HG02759 (cell line): ENCODE measurements at regions not wholly inside any gene's neighbourhood (a gene's known extent, or its start where the extent isn't known, plus 50 kb on each side); places are given as distances from the start of the nearest gene placed in this dataset.
"Not testable (repeated sequence)": the region's sequence is repeated elsewhere in the genome, so short reads cannot be mapped to it uniquely, and the experiment has no call there.

ENCODE experiments used
- ATAC-seq: cut with Tn5 transposase; IDR thresholded peaks from one replicate; pipeline ENCODE4 v1.9.1; 2021; ENCODE audit warnings: mild to moderate bottlenecking, moderate library complexity; ENCODE audit not compliant: unreplicated experiment

GRCh38 chr5:152118676-152119470 is 194.2 kb upstream of the GLRA1 start:
- no peak for ATAC-seq

GRCh38 chr5:152116934-152117333 is 192.3 kb upstream of the GLRA1 start:
- ATAC-seq: no peak

- ATAC-seq: no peak
Measured at GRCh38 chr5:152113401-152113800, 188.8 kb upstream of the GLRA1 start.

- ATAC-seq: no peak
Measured at GRCh38 chr5:152107220-152107619, 182.6 kb upstream of the GLRA1 start.

GRCh38 chr5:152106571-152106970 is 181.9 kb upstream of the GLRA1 start:
- no peak for ATAC-seq

- no peak for ATAC-seq
Measured at GRCh38 chr5:152105085-152105484, 180.4 kb upstream of the GLRA1 start.

GRCh38 chr5:152104211-152104610 is 179.6 kb upstream of the GLRA1 start:
- no peak for ATAC-seq

DNA sequence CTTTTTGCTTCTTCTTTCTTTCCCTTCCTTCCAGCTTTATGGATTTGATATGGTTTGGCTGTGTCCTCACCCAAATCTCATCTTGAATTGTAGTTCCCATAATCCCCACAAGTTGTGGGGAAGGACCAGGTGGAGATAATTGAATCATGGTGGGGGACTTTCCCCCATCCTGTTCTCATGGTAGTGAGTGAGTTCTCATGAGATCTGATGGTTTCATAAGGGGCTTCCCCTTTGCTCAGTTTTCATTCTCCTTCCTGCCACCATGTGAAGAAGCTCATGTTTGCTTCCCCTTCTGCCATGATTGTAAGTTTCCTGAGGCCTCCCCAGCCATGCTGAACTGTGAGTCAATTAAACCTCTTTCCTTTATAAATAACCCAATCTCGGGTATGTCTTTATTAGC is 178.3 kb upstream of the GLRA1 start:
- ATAC-seq: not testable (repeated sequence)

DNA sequence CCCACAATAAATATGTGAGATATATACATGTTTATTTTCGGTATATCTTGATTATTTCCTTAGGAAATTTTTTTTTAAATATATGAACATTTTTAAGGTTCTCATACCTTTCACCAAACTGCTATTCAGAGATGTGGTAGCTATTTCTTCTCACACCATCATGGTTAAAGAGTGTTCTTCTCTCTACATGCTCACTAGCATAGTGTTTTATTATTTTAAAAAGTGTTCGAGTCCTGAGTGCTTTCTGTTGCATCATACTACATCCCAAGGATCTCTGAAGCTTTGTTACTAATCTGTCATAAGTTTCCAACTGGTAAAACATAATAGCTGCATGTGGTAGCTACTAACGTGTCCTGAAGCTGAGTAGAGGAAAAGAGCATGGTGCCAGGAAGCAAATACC is 177.4 kb upstream of the GLRA1 start:
- no peak for ATAC-seq

DNA sequence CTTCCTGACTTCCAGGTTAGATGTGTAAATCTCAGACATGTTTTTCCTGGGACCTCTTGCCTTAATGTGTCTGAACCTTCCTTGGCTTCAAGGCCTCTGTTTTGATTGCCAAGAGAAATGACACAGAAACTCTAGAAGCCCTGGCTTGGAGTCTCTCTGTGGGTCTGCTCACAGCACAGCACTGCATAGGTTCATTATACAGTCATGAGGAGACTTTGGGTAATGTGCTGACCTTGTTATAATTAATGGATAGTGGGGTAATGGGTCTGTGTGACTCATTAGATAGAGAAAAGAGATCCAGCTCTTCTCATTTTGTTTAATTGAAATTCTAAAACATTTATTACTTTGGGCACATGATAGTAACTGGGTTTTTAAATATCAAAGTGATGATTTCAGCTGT is 175.8 kb upstream of the GLRA1 start:
- ATAC-seq: no peak

GRCh38 chr5:152097128-152097527 is 172.5 kb upstream of the GLRA1 start:
- ATAC-seq: peak; percentile 72

GRCh38 chr5:152094716-152095115 is 170.1 kb upstream of the GLRA1 start:
- no peak for ATAC-seq

DNA sequence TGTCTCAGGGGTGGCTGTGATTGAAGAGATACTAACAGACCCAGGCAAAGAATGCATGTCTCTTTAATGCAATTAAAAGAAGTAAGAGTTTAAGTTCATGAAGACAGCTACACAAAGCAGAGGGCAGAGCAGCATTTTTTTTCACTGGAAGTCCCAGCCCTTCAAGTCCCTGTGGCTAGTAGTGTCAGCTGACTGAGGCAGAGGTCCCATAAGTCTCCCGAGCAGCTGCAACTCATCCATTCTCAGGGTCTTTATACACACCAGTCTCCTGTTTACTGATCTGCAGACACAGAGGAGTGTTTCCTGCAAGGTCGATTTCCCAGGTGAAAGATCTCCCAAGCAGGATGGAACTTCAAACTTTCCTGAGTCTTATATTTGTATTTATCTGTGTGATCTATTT is 169.4 kb upstream of the GLRA1 start:
- no peak for ATAC-seq

GRCh38 chr5:152092580-152092979 is 167.9 kb upstream of the GLRA1 start:
- peak; percentile 45 for ATAC-seq

- ATAC-seq: no peak
Measured at GRCh38 chr5:152089644-152090043, 165.0 kb upstream of the GLRA1 start.

DNA sequence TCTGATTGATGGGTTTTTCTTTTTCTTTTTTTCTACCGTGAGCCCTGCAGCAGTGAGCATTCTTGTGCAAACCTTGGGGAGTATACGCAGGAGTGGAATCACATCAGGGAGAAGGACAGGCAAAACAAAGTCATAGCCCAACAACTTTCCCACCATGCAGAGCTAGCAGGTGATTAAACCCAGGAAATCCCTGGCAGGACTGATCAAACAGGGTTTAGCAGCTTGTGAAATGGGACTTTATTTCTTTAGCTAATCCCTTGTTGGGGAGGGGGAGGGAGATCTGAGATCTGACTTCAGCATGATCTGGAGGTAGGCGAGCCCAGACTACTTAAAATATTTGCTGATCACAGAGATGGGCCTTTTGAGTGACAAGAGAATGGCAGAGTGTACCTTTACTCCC is 162.0 kb upstream of the GLRA1 start:
- no peak for ATAC-seq

GRCh38 chr5:152084476-152084875 is 159.8 kb upstream of the GLRA1 start:
- ATAC-seq: no peak

DNA sequence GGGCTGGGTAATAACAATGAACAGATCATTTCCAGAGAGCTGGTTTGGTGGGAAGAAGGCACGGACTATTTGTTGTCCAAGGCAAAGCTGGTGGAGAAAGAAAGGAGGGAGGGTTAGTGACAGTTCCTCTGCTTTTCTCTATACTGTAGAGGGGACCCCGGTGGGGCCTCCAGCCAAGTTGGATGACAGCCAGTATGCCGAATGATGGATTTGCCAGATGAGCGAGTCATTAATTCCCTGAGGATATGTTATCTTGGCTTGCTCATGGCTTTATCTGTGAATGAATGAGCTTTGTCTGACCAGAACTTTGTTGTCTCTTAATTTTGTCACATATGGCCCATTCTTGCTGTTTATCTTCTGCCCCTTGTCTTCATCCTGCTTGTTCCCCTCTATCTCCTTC is 158.6 kb upstream of the GLRA1 start:
- no peak for ATAC-seq

- ATAC-seq: no peak
Measured at GRCh38 chr5:152072091-152072490, 147.4 kb upstream of the GLRA1 start.

DNA sequence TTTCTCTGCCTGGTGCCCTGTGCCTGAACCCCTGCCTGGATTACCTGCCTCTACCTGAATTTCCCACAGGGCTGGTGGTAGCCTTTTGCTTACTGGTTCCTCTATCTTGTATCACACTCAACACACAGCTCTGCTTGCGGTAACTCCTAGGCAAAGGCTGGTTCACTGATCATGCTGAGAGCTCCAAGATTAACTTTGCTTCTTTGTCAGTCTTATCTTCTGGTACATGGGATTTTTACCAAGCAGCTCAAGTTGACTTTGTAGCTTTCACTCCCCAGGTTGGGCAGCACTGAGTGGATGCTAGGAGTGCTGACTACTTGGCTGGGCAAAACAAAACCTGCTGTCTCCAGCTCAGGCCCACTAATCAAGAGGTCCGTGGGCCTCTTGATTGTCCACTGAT is 145.9 kb upstream of the GLRA1 start:
- ATAC-seq: no peak

DNA sequence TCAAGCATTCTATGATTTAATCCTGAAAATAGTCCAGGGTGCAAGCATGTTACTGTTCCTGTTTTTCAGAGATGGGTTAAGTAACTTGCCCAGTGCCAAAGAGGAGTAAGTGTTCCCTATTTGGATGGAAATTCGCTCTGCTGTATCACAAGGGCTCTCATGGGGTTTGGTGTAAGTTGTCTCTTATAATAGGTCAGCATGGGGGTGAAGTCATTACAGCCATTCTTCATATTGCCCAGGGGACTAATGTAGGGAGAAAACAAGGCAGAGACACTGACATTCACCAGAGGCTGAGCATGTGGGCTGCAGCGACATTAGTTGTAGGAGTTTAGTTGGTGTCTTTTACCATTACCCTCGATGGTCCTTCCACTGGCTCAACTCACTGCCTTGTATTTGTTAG is 142.1 kb upstream of the GLRA1 start:
- ATAC-seq: no peak

- no peak for ATAC-seq
Measured at GRCh38 chr5:152063004-152063403, 138.4 kb upstream of the GLRA1 start.

DNA sequence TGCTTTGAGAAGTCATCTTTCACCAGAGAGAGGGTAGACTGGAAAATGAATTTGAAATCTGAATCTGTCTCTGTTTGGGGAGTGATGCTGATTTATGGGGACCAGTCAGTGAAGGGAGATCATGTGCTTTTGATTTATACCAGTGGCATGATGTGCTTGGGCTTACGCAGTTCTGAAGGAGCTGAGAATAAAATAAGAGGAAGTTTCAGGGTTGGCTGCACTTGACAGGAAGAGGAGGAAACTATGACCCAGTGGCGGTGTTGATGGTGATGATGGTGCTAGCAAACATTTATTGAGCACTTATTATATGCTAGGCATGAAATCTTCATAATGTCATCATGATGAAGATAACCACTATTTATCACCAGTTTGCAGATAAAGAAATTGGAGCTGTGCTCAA is 136.4 kb upstream of the GLRA1 start:
- ATAC-seq: no peak
